Hepatocyte (in vitro differentiated cells): ENCODE measurements at regions not wholly inside any gene's neighbourhood (a gene's known extent, or its start where the extent isn't known, plus 50 kb on each side); places are given as distances from the start of the nearest gene placed in this dataset.

Experiments used
- CTCF ChIP-seq: fragments of 200-600 bp; sonication (generic); IDR thresholded peaks from 2 replicates; pipeline ENCODE4 v1.5.1; 2016; ENCODE audit warnings: antibody characterized with exemption, mild to moderate bottlenecking; ENCODE audit not compliant: poor library complexity
- EZH2 ChIP-seq: fragments of 200-600 bp; sonication (generic); IDR thresholded peaks from 2 replicates; pipeline ENCODE4 v1.6.1; 2016; ENCODE audit warnings: antibody characterized with exemption, mild to moderate bottlenecking, borderline replicate concordance

- TF ChIP-seq CTCF = no peak
- no peak for TF ChIP-seq EZH2
Measured at GRCh38 chr10:3528823-3529403, 256.1 kb downstream of the KLF6 start.
